Endothelial cell of umbilical vein (primary cell): ENCODE measurements at regions not wholly inside any gene's neighbourhood (a gene's known extent, or its start where the extent isn't known, plus 50 kb on each side); places are given as distances from the start of the nearest gene placed in this dataset.

Experiments used
- EZH2 ChIP-seq: IDR thresholded peaks from 2 replicates; pipeline ENCODE4 v1.6.1; 2012; ENCODE audit warnings: borderline replicate concordance, low read depth, mild to moderate bottlenecking, moderate library complexity, low read length, inconsistent platforms; ENCODE audit not compliant: severe bottlenecking
- FOS ChIP-seq: IDR thresholded peaks from 2 replicates; pipeline ENCODE4 v1.6.1; 2011; ENCODE audit warnings: mild to moderate bottlenecking, low read length, moderate library complexity, borderline replicate concordance; ENCODE audit not compliant: insufficient read depth
- JUN ChIP-seq: IDR thresholded peaks from 2 replicates; pipeline ENCODE4 v1.6.1; 2011; ENCODE audit warnings: borderline replicate concordance, low read depth; ENCODE audit not compliant: insufficient read length, insufficient read depth
- POLR2AphosphoS5 ChIP-seq: IDR thresholded peaks from 2 replicates; pipeline ENCODE4 v1.6.1; 2012; ENCODE audit warnings: low read depth, mild to moderate bottlenecking, control low read depth, low read length, moderate library complexity; ENCODE audit not compliant: insufficient read depth
- TF ChIP-seq, protein P1 (sequence below), 2 donors: IDR thresholded peaks; 1 replicate in 1 of 2; 2 replicates in 1 of 2; pipeline ENCODE4 v1.5.1; 2011; ENCODE audit warnings: low read length in 2 of 2, mild to moderate bottlenecking in 2 of 2, moderate library complexity in 2 of 2, control low read depth in 1 of 2, inconsistent platforms in 1 of 2, low read depth in 1 of 2; ENCODE audit not compliant: insufficient read depth in 1 of 2; ENCODE audit errors: extremely low read depth in 1 of 2

DNA sequence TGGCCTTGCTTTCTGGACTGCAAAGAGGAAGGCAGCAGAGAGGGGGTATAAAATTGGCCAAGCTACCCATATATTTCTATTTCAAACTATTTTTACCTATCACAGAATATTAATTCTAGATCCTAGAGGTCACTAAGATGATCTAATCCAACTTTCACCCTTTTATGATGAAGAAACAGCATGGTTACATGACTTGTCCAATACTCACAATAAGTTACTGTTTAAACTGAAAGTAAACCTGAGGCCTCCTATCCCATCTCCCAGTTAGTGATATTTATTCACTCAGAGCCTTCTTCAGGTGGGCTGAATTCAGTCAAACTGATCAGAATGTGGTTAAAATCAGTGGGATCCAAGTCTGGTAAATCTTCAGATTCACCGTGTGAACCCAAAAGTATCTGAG is 1345.1 kb downstream of the XPNPEP1 start:
- TF ChIP-seq EZH2 (no peak), FOS (no peak), POLR2AphosphoS5 (no peak), JUN (no peak)
- TF ChIP-seq, protein P1, sequence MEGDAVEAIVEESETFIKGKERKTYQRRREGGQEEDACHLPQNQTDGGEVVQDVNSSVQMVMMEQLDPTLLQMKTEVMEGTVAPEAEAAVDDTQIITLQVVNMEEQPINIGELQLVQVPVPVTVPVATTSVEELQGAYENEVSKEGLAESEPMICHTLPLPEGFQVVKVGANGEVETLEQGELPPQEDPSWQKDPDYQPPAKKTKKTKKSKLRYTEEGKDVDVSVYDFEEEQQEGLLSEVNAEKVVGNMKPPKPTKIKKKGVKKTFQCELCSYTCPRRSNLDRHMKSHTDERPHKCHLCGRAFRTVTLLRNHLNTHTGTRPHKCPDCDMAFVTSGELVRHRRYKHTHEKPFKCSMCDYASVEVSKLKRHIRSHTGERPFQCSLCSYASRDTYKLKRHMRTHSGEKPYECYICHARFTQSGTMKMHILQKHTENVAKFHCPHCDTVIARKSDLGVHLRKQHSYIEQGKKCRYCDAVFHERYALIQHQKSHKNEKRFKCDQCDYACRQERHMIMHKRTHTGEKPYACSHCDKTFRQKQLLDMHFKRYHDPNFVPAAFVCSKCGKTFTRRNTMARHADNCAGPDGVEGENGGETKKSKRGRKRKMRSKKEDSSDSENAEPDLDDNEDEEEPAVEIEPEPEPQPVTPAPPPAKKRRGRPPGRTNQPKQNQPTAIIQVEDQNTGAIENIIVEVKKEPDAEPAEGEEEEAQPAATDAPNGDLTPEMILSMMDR (IDR thresholded peaks at IDR 0.05; ENCODE audit: extremely low read depth in 1 of 2, insufficient read depth in 1 of 2, low read depth in 1 of 2, low read length in 2 of 2): no peak
